Endothelial cell of umbilical vein (primary cell): ENCODE measurements at regions not wholly inside any gene's neighbourhood (a gene's known extent, or its start where the extent isn't known, plus 50 kb on each side); places are given as distances from the start of the nearest gene placed in this dataset.

Experiments used
- BruUV-seq: library from RNA; stranded (reverse); fragments of 400-500 nt; replicated peaks from 2 replicates; lab custom pipeline; 2021; lab: Mats Ljungman, UMichigan
- CTCF ChIA-PET: fragments of 300-600, 350-600 bp; sonication (Branson Sonifier 250); formaldehyde crosslinking; loops from one replicate; lab custom pipeline; 2021; ENCODE audit warnings: antibody characterized with exemption, inconsistent platforms; lab: Charles Lee
- POLR2A ChIA-PET: fragments of 300-600, 350-600 bp; sonication (Branson Sonifier 250); formaldehyde crosslinking; loops from one replicate; lab custom pipeline; 2021; ENCODE audit warnings: antibody characterized with exemption, inconsistent platforms; lab: Charles Lee
- DNase-seq: peaks from one replicate; pipeline ENCODE4 v3.0.0-alpha.2; 2011; ENCODE audit warnings: low read depth, low spot score
- FAIRE-seq: peaks from 2 replicates; lab custom pipeline; 2011; peaks lifted over from hg19 to GRCh38; lab: Jason Lieb, UNC
- H2AFZ ChIP-seq: 2 replicates; pipeline ENCODE4 v1.6.0; 2012; ENCODE audit warnings: low read depth, low read length, control low read depth, inconsistent platforms
- H3K27ac ChIP-seq: 2 replicates; pipeline ENCODE4 v1.5.1; 2011; ENCODE audit warnings: low read depth, mild to moderate bottlenecking, control low read depth, low read length, moderate library complexity; ENCODE audit not compliant: insufficient read depth
- H3K27me3 ChIP-seq, 2 experiments: 2 replicates each; pipeline versions ENCODE4 v1.6.0 to v1.6.1; 2011; ENCODE audit warnings: low read length in 2 of 2, mixed read lengths in 1 of 2; ENCODE audit not compliant: control insufficient read depth in 2 of 2, insufficient read depth in 2 of 2
- H3K36me3 ChIP-seq, 2 experiments: 2 replicates in 1 of 2; 3 replicates in 1 of 2; pipeline ENCODE4 v1.5.1; 2011; ENCODE audit warnings: low read length in 2 of 2, mild to moderate bottlenecking in 1 of 2, moderate library complexity in 1 of 2; ENCODE audit not compliant: control insufficient read depth in 2 of 2, insufficient read depth in 2 of 2; ENCODE audit errors: extremely low read depth in 1 of 2
- H3K4me1 ChIP-seq: 3 replicates; pipeline ENCODE4 v1.5.1; 2011; ENCODE audit warnings: mild to moderate bottlenecking, low read length; ENCODE audit not compliant: control insufficient read depth, insufficient read depth; ENCODE audit errors: extremely low read depth
- H3K4me2 ChIP-seq: 2 replicates; pipeline ENCODE4 v1.6.1; 2011; ENCODE audit warnings: low read length, control low read depth, mixed read lengths; ENCODE audit not compliant: insufficient read depth
- H3K4me3 ChIP-seq, 3 experiments: fragments of 200-600 bp in 1 of 3; sonication (generic), shearing (Covaris generic) in 1 of 3; replicated peaks in 1 of 3; 2 replicates each; pipeline ENCODE4 v1.5.1; 2011 to 2016; ENCODE audit warnings: control low read depth in 3 of 3, low read length in 3 of 3, mild to moderate bottlenecking in 2 of 3, inconsistent platforms in 1 of 3, low read depth in 1 of 3, moderate library complexity in 1 of 3; ENCODE audit not compliant: insufficient read depth in 1 of 3
- H3K79me2 ChIP-seq: 2 replicates; pipeline ENCODE4 v1.6.0; 2012; ENCODE audit warnings: low read length, inconsistent platforms; ENCODE audit not compliant: control insufficient read depth, insufficient read depth
- H3K9ac ChIP-seq: replicated peaks from 2 replicates; pipeline ENCODE3; 2011; ENCODE audit warnings: low read length, control low read depth; ENCODE audit not compliant: insufficient read depth; ENCODE audit errors: extremely low read depth
- H3K9me1 ChIP-seq: replicated peaks from 3 replicates; pipeline ENCODE4 v1.6.0; 2011; ENCODE audit warnings: mild to moderate bottlenecking, low read length; ENCODE audit not compliant: control insufficient read depth, insufficient read depth; ENCODE audit errors: extremely low read depth
- H3K9me3 ChIP-seq: replicated peaks from 2 replicates; pipeline ENCODE4 v1.5.1; 2012; ENCODE audit warnings: low read length, inconsistent platforms; ENCODE audit not compliant: control insufficient read depth, insufficient read depth
- H4K20me1 ChIP-seq: replicated peaks from 2 replicates; pipeline ENCODE3; 2011; ENCODE audit warnings: mild to moderate bottlenecking, low read length; ENCODE audit not compliant: control insufficient read depth, insufficient read depth; ENCODE audit errors: extremely low read depth
- EZH2 ChIP-seq: IDR thresholded peaks from 2 replicates; pipeline ENCODE4 v1.6.1; 2012; ENCODE audit warnings: borderline replicate concordance, low read depth, mild to moderate bottlenecking, moderate library complexity, low read length, inconsistent platforms; ENCODE audit not compliant: severe bottlenecking
- FOS ChIP-seq: IDR thresholded peaks from 2 replicates; pipeline ENCODE4 v1.6.1; 2011; ENCODE audit warnings: mild to moderate bottlenecking, low read length, moderate library complexity, borderline replicate concordance; ENCODE audit not compliant: insufficient read depth
- GATA2 ChIP-seq: IDR thresholded peaks from 2 replicates; pipeline ENCODE4 v1.7.0; 2011; ENCODE audit warnings: low read depth, mild to moderate bottlenecking, moderate library complexity, mixed read lengths, low read length; ENCODE audit not compliant: insufficient read length, insufficient read depth
- MAX ChIP-seq: IDR thresholded peaks from 2 replicates; pipeline ENCODE4 v1.6.1; 2011; ENCODE audit not compliant: insufficient read depth, insufficient read length
- MYC ChIP-seq: IDR thresholded peaks from one replicate; pipeline ENCODE4 v1.6.1; 2011; ENCODE audit warnings: mild to moderate bottlenecking, low read depth, low read length
- POLR2AphosphoS5 ChIP-seq: IDR thresholded peaks from 2 replicates; pipeline ENCODE4 v1.6.1; 2012; ENCODE audit warnings: low read depth, mild to moderate bottlenecking, control low read depth, low read length, moderate library complexity; ENCODE audit not compliant: insufficient read depth
- dilution Hi-C: fragments of 300-500 bp; cut with MboI; formaldehyde crosslinking; loops from one replicate; pipeline ENCODE4 v1.15.0; 2019; ENCODE audit warnings: low sequenced_read_pairs; ENCODE audit not compliant: extremely low pct_ligation_motif_present
- intact Hi-C: fragments of 100-400 bp; cut with micrococcal nuclease; formaldehyde crosslinking; loops from one replicate; pipeline ENCODE4 v1.10.0; 2022
- TF ChIP-seq, protein P1 (sequence below), 2 donors: IDR thresholded peaks; 1 replicate in 1 of 2; 2 replicates in 1 of 2; pipeline ENCODE4 v1.5.1; 2011; ENCODE audit warnings: low read length in 2 of 2, mild to moderate bottlenecking in 2 of 2, moderate library complexity in 2 of 2, control low read depth in 1 of 2, inconsistent platforms in 1 of 2, low read depth in 1 of 2; ENCODE audit not compliant: insufficient read depth in 1 of 2; ENCODE audit errors: extremely low read depth in 1 of 2

- Histone ChIP-seq H4K20me1 (no peaks in the 10 kb centered on the region), H3K4me3 (no peak overlapping the region), H3K4me2 (no peak overlapping the region), H3K9ac (no peak overlapping the region), H3K4me1 (no peaks in the 10 kb centered on the region), H3K79me2 (no peaks in the 10 kb centered on the region), H3K27ac (no peak overlapping the region), H3K36me3 (no peaks in the 10 kb centered on the region), H3K27me3 (no peaks in the 10 kb centered on the region), H2AFZ (no peak overlapping the region), H3K9me3 (no peaks in the 10 kb centered on the region), H3K9me1 (no peaks in the 10 kb centered on the region)
- ChIA-PET POLR2A (no interaction called here), CTCF (no interaction called here)
- no peak for DNase-seq
- no peak for FAIRE-seq
- intact Hi-C loops, result no loop called here
- TF ChIP-seq MYC (no peak), MAX (no peak), POLR2AphosphoS5 (no peak)
- BruUV-seq, result no TSS peak
- dilution Hi-C loops, result no loop called here
Observed at GRCh38 chr4:114200026-114200425, 220.6 kb upstream of the ARSJ start.

DNA sequence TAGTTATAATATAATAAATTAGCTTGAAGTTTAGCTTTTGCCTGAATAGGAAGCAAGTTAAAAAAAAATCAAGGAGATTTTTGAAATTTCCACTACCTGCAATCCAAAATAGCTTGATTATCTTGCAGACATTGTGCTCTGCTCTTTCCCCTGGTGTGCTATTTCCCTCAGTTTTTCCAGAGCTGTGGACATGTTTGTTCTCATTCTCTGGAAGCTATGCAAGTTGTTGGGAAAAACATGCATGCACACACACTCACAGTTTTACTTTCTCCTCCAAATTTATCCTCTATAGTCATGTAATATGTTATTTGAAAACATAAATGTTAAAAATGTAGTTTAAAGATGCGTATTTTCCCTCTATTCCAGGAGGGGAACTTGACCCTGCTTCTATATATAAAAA is 225.8 kb upstream of the ARSJ start:
- TF ChIP-seq, protein P1, sequence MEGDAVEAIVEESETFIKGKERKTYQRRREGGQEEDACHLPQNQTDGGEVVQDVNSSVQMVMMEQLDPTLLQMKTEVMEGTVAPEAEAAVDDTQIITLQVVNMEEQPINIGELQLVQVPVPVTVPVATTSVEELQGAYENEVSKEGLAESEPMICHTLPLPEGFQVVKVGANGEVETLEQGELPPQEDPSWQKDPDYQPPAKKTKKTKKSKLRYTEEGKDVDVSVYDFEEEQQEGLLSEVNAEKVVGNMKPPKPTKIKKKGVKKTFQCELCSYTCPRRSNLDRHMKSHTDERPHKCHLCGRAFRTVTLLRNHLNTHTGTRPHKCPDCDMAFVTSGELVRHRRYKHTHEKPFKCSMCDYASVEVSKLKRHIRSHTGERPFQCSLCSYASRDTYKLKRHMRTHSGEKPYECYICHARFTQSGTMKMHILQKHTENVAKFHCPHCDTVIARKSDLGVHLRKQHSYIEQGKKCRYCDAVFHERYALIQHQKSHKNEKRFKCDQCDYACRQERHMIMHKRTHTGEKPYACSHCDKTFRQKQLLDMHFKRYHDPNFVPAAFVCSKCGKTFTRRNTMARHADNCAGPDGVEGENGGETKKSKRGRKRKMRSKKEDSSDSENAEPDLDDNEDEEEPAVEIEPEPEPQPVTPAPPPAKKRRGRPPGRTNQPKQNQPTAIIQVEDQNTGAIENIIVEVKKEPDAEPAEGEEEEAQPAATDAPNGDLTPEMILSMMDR (IDR thresholded peaks at IDR 0.05; ENCODE audit: extremely low read depth in 1 of 2, insufficient read depth in 1 of 2, low read depth in 1 of 2, low read length in 2 of 2), result no peak
- TF ChIP-seq FOS, result no peak
- no peak for TF ChIP-seq MAX
- TF ChIP-seq EZH2, result no peak
- no peak for TF ChIP-seq MYC
- TF ChIP-seq GATA2, result no peak
- Histone ChIP-seq H3K4me3 (no peak overlapping the region), H3K79me2 (no peaks in the 10 kb centered on the region), H2AFZ (no peak overlapping the region), H3K9me1 (no peaks in the 10 kb centered on the region), H3K27ac (no peak overlapping the region), H3K36me3 (no peaks in the 10 kb centered on the region), H3K4me2 (no peak overlapping the region), H3K9ac (no peak overlapping the region), H4K20me1 (no peaks in the 10 kb centered on the region), H3K9me3 (no peaks in the 10 kb centered on the region), H3K27me3 (no peaks in the 10 kb centered on the region), H3K4me1 (no peaks in the 10 kb centered on the region)
- DNase-seq, result no peak
- POLR2A ChIA-PET, result no interaction called here
- dilution Hi-C loops, result no loop called here
- no peak for FAIRE-seq
- no TSS peak for BruUV-seq
- intact Hi-C loops, result no loop called here
- CTCF ChIA-PET, result no interaction called here
